ENCODE measurements at regions not wholly inside any gene's neighbourhood (a gene's known extent, or its start where the extent isn't known, plus 50 kb on each side); places are given as distances from the start of the nearest gene placed in this dataset.

- Histone ChIP-seq H4K91ac (ENCODE audit: low read length) (no peak overlapping the region), H4K8ac (ENCODE audit: low read length) (no peak overlapping the region), H3K9me3 (ENCODE audit: control insufficient read depth, low read length) (no peaks in the 10 kb centered on the region), H2AK5ac (ENCODE audit: low read length, severe bottlenecking) (no peak overlapping the region), H2AFZ (ENCODE audit: low read depth, low read length) (no peak overlapping the region), H3K4me3 (ENCODE audit: insufficient read depth in 1 of 2, low read depth in 1 of 2, low read length in 2 of 2) (no peak overlapping the region), H3K4me1 (ENCODE audit: control insufficient read depth, insufficient read depth, low read depth, low read length) (peaks cover 4% of the 10 kb centered on the region), H3K27me3 (ENCODE audit: control insufficient read depth in 1 of 2, insufficient read depth in 1 of 2, low read length in 2 of 2) (no peaks in the 10 kb centered on the region), H2BK12ac (ENCODE audit: low read length in 2 of 2) (no peak overlapping the region), H2BK120ac (ENCODE audit: low read depth, low read length) (no peak overlapping the region), H3K27ac (ENCODE audit: low read length, poor library complexity, severe bottlenecking) (peak overlapping the region; percentile 70), H3K79me1 (replicated peaks; ENCODE audit: low read length, poor library complexity, severe bottlenecking) (no peaks in the 10 kb centered on the region), H2BK5ac (ENCODE audit: low read depth, low read length, poor library complexity, severe bottlenecking) (no peak overlapping the region), H3K4ac (ENCODE audit: low read depth in 1 of 2, low read length in 2 of 2) (no peak overlapping the region), H3K18ac (ENCODE audit: low read depth in 1 of 2, low read length in 2 of 2) (no peak overlapping the region), H3K9ac (ENCODE audit: low read length) (no peak overlapping the region), H3K36me3 (ENCODE audit: control insufficient read depth in 1 of 2, insufficient read depth in 2 of 2, low read depth in 1 of 2, low read length in 2 of 2) (no peaks in the 10 kb centered on the region), H3K4me2 (ENCODE audit: low read length, poor library complexity, severe bottlenecking) (no peak overlapping the region), H3K23ac (ENCODE audit: low read length in 2 of 2) (no peak overlapping the region), H2BK15ac (ENCODE audit: low read depth, poor library complexity, severe bottlenecking) (no peak overlapping the region), H3K14ac (ENCODE audit: low read length in 2 of 2) (no peak overlapping the region)
- WGBS: 87% methylated on average over 3 of the region's 4 CpGs
- no peak for DNase-seq
Measured at GRCh38 chr7:46661431-46661830, 740.4 kb upstream of the IGFBP3 start.

GRCh38 chr7:46660402-46660980, 739.4 kb upstream of the IGFBP3 start:
- DNase-seq: peak; percentile 13
- Histone ChIP-seq H3K18ac (ENCODE audit: low read depth in 1 of 2, low read length in 2 of 2) (no peak overlapping the region), H3K4me2 (ENCODE audit: low read length, poor library complexity, severe bottlenecking) (no peak overlapping the region), H3K27me3 (ENCODE audit: control insufficient read depth in 1 of 2, insufficient read depth in 1 of 2, low read length in 2 of 2) (no peaks in the 10 kb centered on the region), H3K36me3 (ENCODE audit: control insufficient read depth in 1 of 2, insufficient read depth in 2 of 2, low read depth in 1 of 2, low read length in 2 of 2) (no peaks in the 10 kb centered on the region), H2BK12ac (ENCODE audit: low read length in 2 of 2) (no peak overlapping the region), H3K79me1 (replicated peaks; ENCODE audit: low read length, poor library complexity, severe bottlenecking) (no peaks in the 10 kb centered on the region), H3K14ac (ENCODE audit: low read length in 2 of 2) (no peak overlapping the region), H2BK120ac (ENCODE audit: low read depth, low read length) (no peak overlapping the region), H3K9ac (ENCODE audit: low read length) (no peak overlapping the region), H3K4me1 (ENCODE audit: control insufficient read depth, insufficient read depth, low read depth, low read length) (peaks cover 4% of the 10 kb centered on the region), H3K23ac (ENCODE audit: low read length in 2 of 2) (no peak overlapping the region), H3K4me3 (ENCODE audit: insufficient read depth in 1 of 2, low read depth in 1 of 2, low read length in 2 of 2) (no peak overlapping the region), H3K9me3 (ENCODE audit: control insufficient read depth, low read length) (no peaks in the 10 kb centered on the region), H2BK15ac (ENCODE audit: low read depth, poor library complexity, severe bottlenecking) (no peak overlapping the region), H2BK5ac (ENCODE audit: low read depth, low read length, poor library complexity, severe bottlenecking) (peak overlapping the region; percentile 45), H4K8ac (ENCODE audit: low read length) (no peak overlapping the region), H3K4ac (ENCODE audit: low read depth in 1 of 2, low read length in 2 of 2) (no peak overlapping the region), H4K91ac (ENCODE audit: low read length) (no peak overlapping the region), H2AK5ac (ENCODE audit: low read length, severe bottlenecking) (peak overlapping the region; percentile 93), H2AFZ (ENCODE audit: low read depth, low read length) (no peak overlapping the region), H3K27ac (ENCODE audit: low read length, poor library complexity, severe bottlenecking) (peak overlapping the region; percentile 96)
- WGBS: 93% methylated on average over 2 of the region's 2 CpGs

- Histone ChIP-seq H3K4me3 (ENCODE audit: insufficient read depth in 1 of 2, low read depth in 1 of 2, low read length in 2 of 2) (no peak overlapping the region), H3K36me3 (ENCODE audit: control insufficient read depth in 1 of 2, insufficient read depth in 2 of 2, low read depth in 1 of 2, low read length in 2 of 2) (no peaks in the 10 kb centered on the region), H3K9me3 (ENCODE audit: control insufficient read depth, low read length) (no peaks in the 10 kb centered on the region), H4K91ac (ENCODE audit: low read length) (no peak overlapping the region), H3K23ac (ENCODE audit: low read length in 2 of 2) (no peak overlapping the region), H2BK15ac (ENCODE audit: low read depth, poor library complexity, severe bottlenecking) (no peak overlapping the region), H2AK5ac (ENCODE audit: low read length, severe bottlenecking) (peak overlapping the region; percentile 39), H3K4me1 (ENCODE audit: control insufficient read depth, insufficient read depth, low read depth, low read length) (peaks cover 4% of the 10 kb centered on the region), H3K27ac (ENCODE audit: low read length, poor library complexity, severe bottlenecking) (peak overlapping the region; percentile 48), H2BK5ac (ENCODE audit: low read depth, low read length, poor library complexity, severe bottlenecking) (no peak overlapping the region), H2AFZ (ENCODE audit: low read depth, low read length) (no peak overlapping the region), H3K27me3 (ENCODE audit: control insufficient read depth in 1 of 2, insufficient read depth in 1 of 2, low read length in 2 of 2) (no peaks in the 10 kb centered on the region), H4K8ac (ENCODE audit: low read length) (no peak overlapping the region), H2BK120ac (ENCODE audit: low read depth, low read length) (no peak overlapping the region), H3K9ac (ENCODE audit: low read length) (no peak overlapping the region), H2BK12ac (ENCODE audit: low read length in 2 of 2) (no peak overlapping the region), H3K79me1 (replicated peaks; ENCODE audit: low read length, poor library complexity, severe bottlenecking) (no peaks in the 10 kb centered on the region), H3K4ac (ENCODE audit: low read depth in 1 of 2, low read length in 2 of 2) (no peak overlapping the region), H3K18ac (ENCODE audit: low read depth in 1 of 2, low read length in 2 of 2) (no peak overlapping the region), H3K14ac (ENCODE audit: low read length in 2 of 2) (no peak overlapping the region), H3K4me2 (ENCODE audit: low read length, poor library complexity, severe bottlenecking) (no peak overlapping the region)
- no peak for DNase-seq
- WGBS: 96% methylated on average over 1 of the region's 1 CpG
Measured at GRCh38 chr7:46658281-46658680, 737.2 kb upstream of the IGFBP3 start.

- H3K9me3 ChIP-seq (ENCODE audit: control insufficient read depth, low read length): no peaks in the 10 kb centered on the region
Measured at GRCh38 chr7:46654546-46655443, 733.7 kb upstream of the IGFBP3 start.

More at GRCh38 chr7:46654546-46655443, 733.7 kb upstream of the IGFBP3 start:
- H4K8ac ChIP-seq (ENCODE audit: low read length): no peak overlapping the region
- H3K4me2 ChIP-seq (ENCODE audit: low read length, poor library complexity, severe bottlenecking): no peak overlapping the region
- no peak overlapping the region for H3K27ac ChIP-seq (ENCODE audit: low read length, poor library complexity, severe bottlenecking)
- H3K9ac ChIP-seq (ENCODE audit: low read length): no peak overlapping the region
- H3K27me3 ChIP-seq (ENCODE audit: control insufficient read depth in 1 of 2, insufficient read depth in 1 of 2, low read length in 2 of 2): no peaks in the 10 kb centered on the region
- H3K79me1 ChIP-seq (replicated peaks; ENCODE audit: low read length, poor library complexity, severe bottlenecking): no peaks in the 10 kb centered on the region
- H3K23ac ChIP-seq (ENCODE audit: low read length in 2 of 2): no peak overlapping the region
- H2BK120ac ChIP-seq (ENCODE audit: low read depth, low read length): no peak overlapping the region
- no peak overlapping the region for H3K18ac ChIP-seq (ENCODE audit: low read depth in 1 of 2, low read length in 2 of 2)
- no peak overlapping the region for H4K91ac ChIP-seq (ENCODE audit: low read length)
- peaks cover 7% of the 10 kb centered on the region for H3K4me1 ChIP-seq (ENCODE audit: control insufficient read depth, insufficient read depth, low read depth, low read length)
- H2BK12ac ChIP-seq (ENCODE audit: low read length in 2 of 2): no peak overlapping the region
- no peak overlapping the region for H3K14ac ChIP-seq (ENCODE audit: low read length in 2 of 2)
- no peak overlapping the region for H2BK5ac ChIP-seq (ENCODE audit: low read depth, low read length, poor library complexity, severe bottlenecking)
- no peak overlapping the region for H3K4ac ChIP-seq (ENCODE audit: low read depth in 1 of 2, low read length in 2 of 2)
- H3K36me3 ChIP-seq (ENCODE audit: control insufficient read depth in 1 of 2, insufficient read depth in 2 of 2, low read depth in 1 of 2, low read length in 2 of 2): no peaks in the 10 kb centered on the region
- H2BK15ac ChIP-seq (ENCODE audit: low read depth, poor library complexity, severe bottlenecking): no peak overlapping the region
- no peak for DNase-seq
- H3K4me3 ChIP-seq (ENCODE audit: insufficient read depth in 1 of 2, low read depth in 1 of 2, low read length in 2 of 2): no peak overlapping the region
- no peak overlapping the region for H2AFZ ChIP-seq (ENCODE audit: low read depth, low read length)
- no CpG with 5 or more reads among the region's 1 CpG for WGBS
- no peak overlapping the region for H2AK5ac ChIP-seq (ENCODE audit: low read length, severe bottlenecking)

Data from mesenchymal stem cell (in vitro differentiated cells and primary cell).